ENCODE measurements at regions not wholly inside any gene's neighbourhood (a gene's known extent, or its start where the extent isn't known, plus 50 kb on each side); places are given as distances from the start of the nearest gene placed in this dataset.

GRCh38 chr1:80202118-80202517, 1195.6 kb upstream of the ADGRL4 start:
- FAIRE-seq (no peak), DNase-seq (ENCODE audit: low read depth in 1 of 2, low spot score in 2 of 2) (no peak)
- no peak overlapping the region for H4K5ac ChIP-seq (ENCODE audit: insufficient read length, low read depth, low read length)
- no peak overlapping the region for H2BK120ac ChIP-seq (replicated peaks; ENCODE audit: low read depth, low read length)
- no peak overlapping the region for H3K18ac ChIP-seq (ENCODE audit: extremely low read depth, low read length)
- H2AK5ac ChIP-seq (ENCODE audit: low read depth, low read length) = no peak overlapping the region
- no peak overlapping the region for H3K27ac ChIP-seq (ENCODE audit: low read depth, low read length)
- no peak overlapping the region for H2BK20ac ChIP-seq (ENCODE audit: low read length)
- H3K36me3 ChIP-seq (ENCODE audit: control insufficient read depth in 2 of 4, insufficient read depth in 4 of 4, low read length in 3 of 4) = no peaks in the 10 kb centered on the region
- H3K79me1 ChIP-seq (ENCODE audit: low read depth, low read length) = no peaks in the 10 kb centered on the region
- H3K27me3 ChIP-seq (replicated peaks in 1 of 4; ENCODE audit: control insufficient read depth in 3 of 4, extremely low read depth in 1 of 4, insufficient read depth in 3 of 4, low read length in 3 of 4) = no peaks in the 10 kb centered on the region
- no peak overlapping the region for H3K4me3 ChIP-seq (ENCODE audit: extremely low read depth in 1 of 4, insufficient read depth in 2 of 4, low read depth in 3 of 4, low read length in 4 of 4)
- H3K9me3 ChIP-seq (ENCODE audit: insufficient read depth in 2 of 2, low read depth in 1 of 2, low read length in 1 of 2) = no peaks in the 10 kb centered on the region
- WGBS, 2 experiments (ENCODE audit: extremely low coverage in 1 of 2, insufficient coverage in 1 of 2, insufficient read length in 1 of 2, insufficient replicate concordance in 2 of 2, low coverage in 1 of 2, low lambda C conversion rate in 2 of 2, missing lambda C conversion rate in 1 of 2) = 85% methylated on average over 4 of the region's 4 CpGs; no CpG with 5 or more reads in 1 of the 2 experiments
- no peak overlapping the region for H3K56ac ChIP-seq (replicated peaks; ENCODE audit: insufficient read length, low read depth, low read length)
- H3K23ac ChIP-seq (ENCODE audit: insufficient read length) = no peak overlapping the region
- no peak overlapping the region for H4K91ac ChIP-seq (replicated peaks; ENCODE audit: insufficient read length, low read length)
- ChIA-PET CTCF (ENCODE audit: partially characterized antibody) (interaction anchor here (0.6 to 1.3 kb wide), 3 partner anchors 9 to 75 kb away, joined by 3 read pairs; no protein-coding TSS in a partner anchor), POLR2A (ENCODE audit: partially characterized antibody) (no interaction called here)
- H3K4ac ChIP-seq (replicated peaks; ENCODE audit: insufficient read length, low read depth, low read length) = no peak overlapping the region
- H2BK12ac ChIP-seq (ENCODE audit: low read depth, low read length) = no peak overlapping the region
- no peaks in the 10 kb centered on the region for H3K4me1 ChIP-seq (replicated peaks in 1 of 4; ENCODE audit: control insufficient read depth in 3 of 4, insufficient read depth in 4 of 4, low read length in 3 of 4)
- no peak overlapping the region for H4K8ac ChIP-seq (ENCODE audit: extremely low read depth, insufficient read depth, low read length)
- H4K20me1 ChIP-seq (replicated peaks in 1 of 2; ENCODE audit: control insufficient read depth in 1 of 2, insufficient read depth in 2 of 2, low read length in 2 of 2) = no peaks in the 10 kb centered on the region
- no peak overlapping the region for H3K9ac ChIP-seq (replicated peaks in 1 of 4; ENCODE audit: extremely low read depth in 1 of 4, low read depth in 3 of 4, low read length in 3 of 4)
- H2BK5ac ChIP-seq (ENCODE audit: low read depth, low read length) = no peak overlapping the region
- H3K23me2 ChIP-seq (ENCODE audit: low read depth, low read length) = no peaks in the 10 kb centered on the region
- H2BK15ac ChIP-seq (ENCODE audit: low read length) = no peak overlapping the region
- H3K14ac ChIP-seq (ENCODE audit: insufficient read length) = no peak overlapping the region
- no peak overlapping the region for H2AFZ ChIP-seq (ENCODE audit: low read length)
- H3K4me2 ChIP-seq (ENCODE audit: insufficient read depth in 1 of 2, low read depth in 2 of 2, low read length in 2 of 2) = no peak overlapping the region
- no peaks in the 10 kb centered on the region for H3K79me2 ChIP-seq (ENCODE audit: control insufficient read depth in 1 of 2, insufficient read depth in 2 of 2, low read length in 2 of 2)
- TF ChIP-seq KDM1A (IDR thresholded peaks at IDR 0.05; ENCODE audit: borderline replicate concordance, low read length) = no peak
- no peak for TF ChIP-seq NANOG (IDR thresholded peaks at IDR 0.05; ENCODE audit: insufficient read depth, low read depth, low read length, poor library complexity, severe bottlenecking)
- no peak for TF ChIP-seq POLR2A (IDR thresholded peaks at IDR 0.05; ENCODE audit: control extremely low read depth in 1 of 2, low read depth in 2 of 2, low read length in 2 of 2)
- TF ChIP-seq RXRA (IDR thresholded peaks at IDR 0.05; ENCODE audit: insufficient read depth, low read depth, low read length) = no peak
- no peak for TF ChIP-seq RNF2 (IDR thresholded peaks at IDR 0.05; ENCODE audit: borderline replicate concordance, low read depth, low read length, missing control alignments, poor library complexity, severe bottlenecking)
- no peak for TF ChIP-seq MAX (IDR thresholded peaks at IDR 0.05)
- no peak for TF ChIP-seq NRF1 (IDR thresholded peaks at IDR 0.05; ENCODE audit: low read depth, low read length)
- TF ChIP-seq YY1 (IDR thresholded peaks at IDR 0.05; ENCODE audit: low read depth, low read length) = no peak
- no peak for TF ChIP-seq SIX5 (IDR thresholded peaks at IDR 0.05; ENCODE audit: low read depth, low read length)
- no peak for TF ChIP-seq CBX5 (IDR thresholded peaks at IDR 0.05; ENCODE audit: low read depth, low read length)
- TF ChIP-seq SUZ12 (IDR thresholded peaks at IDR 0.05; ENCODE audit: low read length) = no peak
- no peak for TF ChIP-seq JUND (IDR thresholded peaks at IDR 0.05; ENCODE audit: low read length)
- TF ChIP-seq BCL11A (IDR thresholded peaks at IDR 0.05; ENCODE audit: low read depth in 2 of 2, low read length in 2 of 2) = no peak
- no peak for TF ChIP-seq CEBPB (IDR thresholded peaks at IDR 0.05; ENCODE audit: low read depth, low read length)
- TF ChIP-seq FOSL1 (IDR thresholded peaks at IDR 0.05; ENCODE audit: insufficient read depth, low read depth, low read length) = no peak
- TF ChIP-seq EGR1 (IDR thresholded peaks at IDR 0.05; ENCODE audit: borderline replicate concordance, low read depth, low read length) = no peak

All from H1 (cell line).